ENCODE measurements at regions not wholly inside any gene's neighbourhood (a gene's known extent, or its start where the extent isn't known, plus 50 kb on each side); places are given as distances from the start of the nearest gene placed in this dataset.

GRCh38 chr11:104830508-104830907 lies 67.8 kb downstream of the CASP12 start:
- no peak for ATAC-seq

GRCh38 chr11:104830080-104830479 lies 68.2 kb downstream of the CASP12 start:
- peak; percentile 84 for ATAC-seq

- ATAC-seq: no peak
These were observed 71.5 kb downstream of the CASP12 start for GRCh38 chr11:104826772-104827171.

GRCh38 chr11:104823657-104824056 lies 74.6 kb downstream of the CASP12 start:
- ATAC-seq: no peak

- no peak for ATAC-seq
These were observed 77.8 kb downstream of the CASP12 start for GRCh38 chr11:104820431-104820830.

GRCh38 chr11:104819603-104820002 lies 78.7 kb downstream of the CASP12 start:
- ATAC-seq: no peak

GRCh38 chr11:104819107-104819506 lies 79.2 kb downstream of the CASP12 start:
- no peak for ATAC-seq

- ATAC-seq: no peak
These were observed 80.3 kb downstream of the CASP12 start for GRCh38 chr11:104817973-104818372.

- no peak for ATAC-seq
These were observed 84.7 kb downstream of the CASP12 start for GRCh38 chr11:104813532-104813931.

GRCh38 chr11:104812103-104812788 lies 86.0 kb downstream of the CASP12 start:
- ATAC-seq: no peak

GRCh38 chr11:104803776-104804175 lies 94.5 kb downstream of the CASP12 start:
- ATAC-seq: no peak

GRCh38 chr11:104799251-104799650 lies 99.0 kb downstream of the CASP12 start:
- ATAC-seq: no peak

- no peak for ATAC-seq
These were observed 99.5 kb downstream of the CASP12 start for GRCh38 chr11:104798789-104799188.

- no peak for ATAC-seq
These were observed 102.0 kb downstream of the CASP12 start for GRCh38 chr11:104796301-104796700.

GRCh38 chr11:104795501-104796213 lies 102.6 kb downstream of the CASP12 start:
- no peak for ATAC-seq

- no peak for ATAC-seq
These were observed 105.4 kb downstream of the CASP12 start for GRCh38 chr11:104792861-104793260.

- ATAC-seq: no peak
These were observed 106.4 kb downstream of the CASP12 start for GRCh38 chr11:104791896-104792295.

- no peak for ATAC-seq
These were observed 113.4 kb downstream of the CASP12 start for GRCh38 chr11:104784684-104785460.

- ATAC-seq: no peak
These were observed 115.0 kb downstream of the CASP12 start for GRCh38 chr11:104783241-104783640.

- no peak for ATAC-seq
These were observed 115.9 kb downstream of the CASP12 start for GRCh38 chr11:104782377-104782754.

- no peak for ATAC-seq
These were observed 116.4 kb downstream of the CASP12 start for GRCh38 chr11:104781719-104782376.

GRCh38 chr11:104781037-104781436 lies 117.2 kb downstream of the CASP12 start:
- no peak for ATAC-seq
